Muscle layer of duodenum (tissue), 2 donors: ENCODE measurements at regions not wholly inside any gene's neighbourhood (a gene's known extent, or its start where the extent isn't known, plus 50 kb on each side); places are given as distances from the start of the nearest gene placed in this dataset.
A peak's percentile ranks its signal among the peaks of the same experiment; 100 is the strongest.
"Not testable (repeated sequence)": the region's sequence is repeated elsewhere in the genome, so short reads cannot be mapped to it uniquely, and the experiment has no call there.

Experiments used
- H3K27ac ChIP-seq: one replicate; pipeline ENCODE4 v1.7.0; 2013; ENCODE audit warnings: mild to moderate bottlenecking, low read length
- H3K27me3 ChIP-seq: one replicate; pipeline ENCODE4 v1.7.0; 2013; ENCODE audit warnings: low read depth, mild to moderate bottlenecking, control low read depth, low read length
- H3K36me3 ChIP-seq, 2 donors: one replicate each; pipeline ENCODE4 v1.7.0; 2013; ENCODE audit warnings: low read length in 2 of 2, control low read depth in 1 of 2, mild to moderate bottlenecking in 1 of 2; ENCODE audit not compliant: insufficient read depth in 2 of 2, control insufficient read depth in 1 of 2
- H3K4me1 ChIP-seq, 2 donors: one replicate each; pipeline ENCODE4 v1.7.0; 2013; ENCODE audit warnings: low read length in 2 of 2, mild to moderate bottlenecking in 2 of 2, control low read depth in 1 of 2, moderate library complexity in 1 of 2; ENCODE audit not compliant: insufficient read depth in 2 of 2, control insufficient read depth in 1 of 2
- H3K4me3 ChIP-seq, 2 donors: one replicate each; pipeline ENCODE4 v1.7.0; 2013; ENCODE audit warnings: low read length in 2 of 2, low read depth in 1 of 2, mild to moderate bottlenecking in 1 of 2
- H3K9me3 ChIP-seq, 2 donors: one replicate each; pipeline ENCODE4 v1.7.0; 2013; ENCODE audit warnings: low read length in 2 of 2, control low read depth in 1 of 2, mild to moderate bottlenecking in 1 of 2; ENCODE audit not compliant: control insufficient read depth in 1 of 2
- donor health status: healthy.

DNA sequence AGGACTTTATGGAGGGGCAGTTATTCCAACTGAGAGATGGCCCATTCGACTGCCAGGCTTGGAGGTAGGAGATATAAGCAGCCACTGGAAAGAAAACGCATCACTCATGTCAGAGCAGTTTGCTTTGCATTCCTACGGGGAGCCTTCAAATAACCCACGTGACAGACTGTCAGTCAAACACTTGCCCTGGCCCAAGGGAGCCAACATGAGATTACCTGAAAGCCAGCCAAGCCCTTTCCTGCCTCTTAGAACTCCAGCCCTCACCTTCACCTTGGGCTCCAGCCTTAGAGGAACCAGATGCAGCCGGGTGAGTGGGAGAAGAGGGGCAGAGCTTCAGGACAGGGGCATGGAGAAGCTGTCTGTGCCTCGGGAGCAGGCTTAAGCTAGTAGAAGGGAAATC is 95.3 kb upstream of the CXCL13 start:
- Histone ChIP-seq H3K4me3 (no peak overlapping the region), H3K27ac (no peak overlapping the region), H3K9me3 (no peaks in the 10 kb centered on the region), H3K36me3 (no peaks in the 10 kb centered on the region), H3K4me1 (no peaks in the 10 kb centered on the region), H3K27me3 (no peaks in the 10 kb centered on the region)

DNA sequence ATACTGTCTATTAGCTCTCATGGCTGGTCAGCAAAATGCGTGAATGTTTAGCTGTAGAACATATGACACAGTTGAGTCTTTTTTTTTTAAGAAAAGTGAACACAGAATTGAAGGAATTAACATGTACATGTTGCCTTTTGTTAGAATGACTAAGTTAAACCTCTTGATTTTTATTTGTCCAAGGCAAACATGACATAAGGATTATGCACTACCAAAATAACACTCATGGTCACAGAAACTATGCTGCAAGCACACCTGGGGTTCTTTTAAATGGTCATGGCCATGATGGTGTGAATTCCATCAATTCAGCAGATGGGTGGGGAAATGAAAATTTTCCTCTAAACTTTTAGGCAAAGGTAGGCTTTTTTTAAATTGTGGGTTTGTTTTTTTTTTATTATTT is 80.1 kb upstream of the CXCL13 start:
- Histone ChIP-seq H3K9me3 (no peaks in the 10 kb centered on the region), H3K27ac (no peak overlapping the region), H3K27me3 (no peaks in the 10 kb centered on the region), H3K4me3 (no peak overlapping the region), H3K4me1 (no peaks in the 10 kb centered on the region), H3K36me3 (no peaks in the 10 kb centered on the region)

DNA sequence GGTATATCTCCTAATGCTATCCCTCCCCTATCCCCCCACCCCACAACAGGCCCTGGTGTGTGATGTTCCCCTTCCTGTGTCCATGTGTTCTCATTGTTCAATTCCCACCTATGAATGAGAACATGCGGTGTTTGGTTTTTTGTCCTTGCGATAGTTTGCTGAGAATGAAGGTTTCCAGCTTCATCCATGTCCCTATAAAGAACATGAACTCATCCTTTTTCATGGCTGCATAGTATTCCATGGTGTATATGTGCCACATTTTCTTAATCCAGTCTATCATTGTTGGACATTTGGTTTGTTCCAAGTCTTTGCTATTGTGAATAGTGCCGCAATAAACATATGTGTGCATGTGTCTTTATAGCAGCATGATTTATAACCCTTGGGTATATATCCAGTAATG is 77.7 kb upstream of the CXCL13 start:
- H3K27ac ChIP-seq, H3K4me1 ChIP-seq, H3K4me3 ChIP-seq, H3K9me3 ChIP-seq, H3K36me3 ChIP-seq, H3K27me3 ChIP-seq: not testable (repeated sequence)

DNA sequence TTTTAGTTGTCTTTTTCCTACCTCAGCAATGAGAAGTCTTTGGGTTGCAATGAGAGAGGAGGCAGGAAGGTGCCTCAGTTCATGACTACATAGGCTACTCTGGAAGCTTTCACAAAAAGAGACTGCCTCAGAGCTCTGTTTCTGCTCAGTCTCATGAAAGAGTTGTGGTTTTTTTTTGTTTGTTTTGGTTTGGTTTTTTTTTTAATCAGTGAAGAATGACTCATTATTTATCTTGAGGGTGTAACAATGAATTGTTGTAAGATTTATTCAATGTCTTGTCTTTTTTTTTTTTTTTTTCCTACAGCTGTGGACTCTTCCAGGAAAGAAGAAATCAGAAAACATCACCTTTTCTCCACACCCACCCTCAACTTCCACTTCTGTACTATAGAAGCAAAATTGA is 67.5 kb upstream of the CXCL13 start:
- Histone ChIP-seq H3K27ac (no peak overlapping the region), H3K36me3 (no peaks in the 10 kb centered on the region)

DNA sequence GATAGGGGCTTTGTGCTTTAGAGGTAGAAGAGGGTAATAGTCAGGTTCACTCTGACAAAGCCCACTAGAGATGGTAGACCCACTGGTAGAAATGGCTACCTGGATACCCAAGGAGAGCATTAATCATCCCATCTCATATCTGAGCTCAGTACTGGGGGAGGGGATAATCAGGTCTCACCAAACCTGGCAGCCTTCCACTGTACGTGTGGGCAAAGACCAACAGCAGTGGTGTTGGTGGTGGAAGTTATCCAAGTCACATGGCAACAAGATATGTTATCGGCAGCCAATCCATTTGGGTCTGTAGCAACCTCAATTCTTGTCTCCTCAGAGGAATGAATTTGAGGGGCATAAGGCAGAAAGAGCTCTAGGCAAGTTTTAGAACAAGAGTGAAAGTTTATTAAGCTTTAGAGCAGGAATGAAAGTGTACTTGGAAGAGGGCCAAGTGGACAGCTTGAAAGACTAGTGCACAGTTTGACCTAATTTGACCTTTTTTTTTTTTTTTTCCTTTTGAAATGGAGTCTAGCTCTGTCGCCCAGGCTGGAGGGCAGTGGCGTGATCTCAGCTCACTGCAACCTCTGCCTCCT is 67.0 kb upstream of the CXCL13 start:
- H3K27me3 ChIP-seq = no peaks in the 10 kb centered on the region
- H3K4me3 ChIP-seq = no peak overlapping the region
- H3K27ac ChIP-seq = peak overlapping the region; percentile 28
- no peaks in the 10 kb centered on the region for H3K9me3 ChIP-seq
- H3K36me3 ChIP-seq = no peaks in the 10 kb centered on the region
- H3K4me1 ChIP-seq = peaks cover 0 to 8% of the 10 kb centered on the region in 2 donors

More for the DNA sequence above, 67.5 kb upstream of the CXCL13 start:
- Histone ChIP-seq H3K27me3 (no peaks in the 10 kb centered on the region), H3K4me1 (peaks cover 0 to 8% of the 10 kb centered on the region in 2 donors), H3K4me3 (no peak overlapping the region), H3K9me3 (no peaks in the 10 kb centered on the region)
